Spleen (tissue), 11 donors: ENCODE measurements at regions not wholly inside any gene's neighbourhood (a gene's known extent, or its start where the extent isn't known, plus 50 kb on each side); places are given as distances from the start of the nearest gene placed in this dataset.
"Not testable (repeated sequence)": the region's sequence is repeated elsewhere in the genome, so short reads cannot be mapped to it uniquely, and the experiment has no call there.

Experiments
- DNase-seq: peaks from one replicate; pipeline ENCODE4 v3.0.0-alpha.2; 2020
- H3K27ac ChIP-seq, 8 donors: fragments of 200-600 bp; sonication (generic) in 7 of 8; 1 replicate in 4 of 8; 2 replicates in 4 of 8; pipeline versions ENCODE4 v1.5.0 to v1.8.0; 2016 to 2021; ENCODE audit warnings: inconsistent platforms in 4 of 8, mild to moderate bottlenecking in 4 of 8, moderate library complexity in 1 of 8
- H3K27me3 ChIP-seq, 7 donors: fragments of 200-600 bp; sonication (generic) in 6 of 7; replicated peaks in 1 of 7; 1 replicate in 4 of 7; 2 replicates in 3 of 7; pipeline versions ENCODE4 v1.5.0 to v1.8.0; 2016 to 2021; ENCODE audit warnings: inconsistent platforms in 3 of 7, mild to moderate bottlenecking in 1 of 7
- H3K36me3 ChIP-seq, 6 donors: fragments of 200-600 bp; sonication (generic) in 5 of 6; 1 replicate in 4 of 6; 2 replicates in 2 of 6; pipeline versions ENCODE4 v1.5.0 to v1.8.0; 2016 to 2021; ENCODE audit warnings: inconsistent platforms in 2 of 6
- H3K4me1 ChIP-seq, 6 donors: fragments of 200-600 bp; sonication (generic) in 5 of 6; 1 replicate in 3 of 6; 2 replicates in 3 of 6; pipeline versions ENCODE4 v1.5.0 to v1.8.0; 2016 to 2021; ENCODE audit warnings: inconsistent platforms in 3 of 6
- H3K4me3 ChIP-seq, 8 donors: fragments of 200-600 bp; sonication (generic) in 7 of 8; 1 replicate in 4 of 8; 2 replicates in 4 of 8; pipeline versions ENCODE4 v1.5.0 to v1.8.0; 2016 to 2021; ENCODE audit warnings: inconsistent platforms in 4 of 8, mild to moderate bottlenecking in 4 of 8, moderate library complexity in 2 of 8
- H3K9me3 ChIP-seq, 8 donors: fragments of 200-600 bp; sonication (generic) in 7 of 8; 1 replicate in 4 of 8; 2 replicates in 4 of 8; pipeline versions ENCODE4 v1.5.0 to v1.8.0; 2016 to 2021; ENCODE audit warnings: inconsistent platforms in 4 of 8
- POLR2A ChIP-seq, 3 donors: fragments of 450-650 bp; IDR thresholded peaks; one replicate each; pipeline ENCODE4 v1.5.1; 2017; ENCODE audit warnings: antibody characterized with exemption in 3 of 3, mild to moderate bottlenecking in 1 of 3
- POLR2AphosphoS5 ChIP-seq, 3 donors: sonication (generic); formaldehyde crosslinking; IDR thresholded peaks; one replicate each; pipeline ENCODE4 v1.5.1; 2017; ENCODE audit warnings: antibody characterized with exemption in 3 of 3
- WGBS, 5 donors: extraction: QIAGEN DNeasy Blood & Tissue Kit in 3 of 5; methylation state at CpG; one replicate each; pipeline versions ENCODE4 v1.1.5 to v1.1.7; 2013 to 2018; 5-methylcytosine and 5-hydroxymethylcytosine counted together
- intact Hi-C: fragments of 100-400 bp; cut with DNase I; formaldehyde crosslinking; loops from one replicate; pipeline ENCODE4 v1.15.0; 2023; ENCODE audit warnings: low total_unique reads
- TF ChIP-seq, protein P1 (sequence below), 11 experiments: fragments of 200-600 bp in 7 of 11; fragments of 450-650 bp in 4 of 11; sonication (generic) in 4 of 11; IDR thresholded peaks in 8 of 11; conservative IDR thresholded peaks in 3 of 11; 1 replicate in 7 of 11; 2 replicates in 4 of 11; pipeline versions ENCODE4 v1.4.0 to v1.8.0; 2016 to 2021; ENCODE audit warnings: antibody characterized with exemption in 11 of 11, inconsistent platforms in 4 of 11, mild to moderate bottlenecking in 1 of 11
- donor health status: healthy with polysubstance abuse.
- donor health status: DM: no; HTN: no; CAD: no; lungs with moderate emphysema.
- donor health status: DM: no; HTN: no; CAD: no.
- donor health status: Bipolar disorder and iron deficiency.
- donor health status: healthy.
- donor health status: DM: no; HTN: no; CAD: no.
- donor health status: DM: yes; HTN: yes; CAD: no.

DNA sequence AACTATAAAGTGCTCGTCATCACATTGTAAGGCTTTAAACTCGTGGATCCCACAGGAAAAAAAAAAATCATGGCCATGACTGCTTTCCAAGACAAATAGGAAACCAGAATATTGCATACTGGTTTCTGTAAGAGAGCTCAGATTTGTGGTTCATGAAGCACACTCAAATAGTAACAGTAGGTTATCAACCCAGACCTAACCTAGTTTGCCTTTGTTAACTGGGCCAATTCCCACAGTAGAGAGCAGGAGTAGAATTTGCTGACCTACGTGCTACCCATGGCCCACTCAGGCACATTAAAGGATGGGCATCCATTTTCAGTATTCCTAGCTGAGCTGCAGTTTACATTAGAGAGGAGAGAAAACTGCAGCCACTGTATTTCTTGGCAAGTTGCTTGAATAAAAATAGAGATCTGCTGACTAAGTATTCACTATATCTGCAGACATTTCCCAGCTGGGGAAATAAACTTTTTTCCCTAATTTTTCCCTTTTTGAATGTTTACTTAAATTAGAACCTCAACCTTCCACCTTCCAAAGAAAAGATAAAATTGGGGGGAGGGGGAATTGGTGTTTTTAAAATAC is 218.5 kb downstream of the SPANXN3 start:
- Histone ChIP-seq H3K27me3 (peaks cover 0 to 3% (median 0%) of the 10 kb centered on the region in 7 donors), H3K4me1 (no peaks in the 10 kb centered on the region), H3K4me3 (no peak overlapping the region), H3K27ac (no peak overlapping the region), H3K9me3 (peaks cover 0 to 8% (median 0%) of the 10 kb centered on the region in 8 donors), H3K36me3 (no peaks in the 10 kb centered on the region)
- no peak for DNase-seq
- intact Hi-C loops, result no loop called here
- 28 to 61% (median 45%) methylated on average over 3 of the region's 3 CpGs for WGBS, 5 donors
- TF ChIP-seq POLR2AphosphoS5 (IDR thresholded peaks at IDR 0.05), result no peak
- no peak for TF ChIP-seq POLR2A (IDR thresholded peaks at IDR 0.05)
- TF ChIP-seq, protein P1, sequence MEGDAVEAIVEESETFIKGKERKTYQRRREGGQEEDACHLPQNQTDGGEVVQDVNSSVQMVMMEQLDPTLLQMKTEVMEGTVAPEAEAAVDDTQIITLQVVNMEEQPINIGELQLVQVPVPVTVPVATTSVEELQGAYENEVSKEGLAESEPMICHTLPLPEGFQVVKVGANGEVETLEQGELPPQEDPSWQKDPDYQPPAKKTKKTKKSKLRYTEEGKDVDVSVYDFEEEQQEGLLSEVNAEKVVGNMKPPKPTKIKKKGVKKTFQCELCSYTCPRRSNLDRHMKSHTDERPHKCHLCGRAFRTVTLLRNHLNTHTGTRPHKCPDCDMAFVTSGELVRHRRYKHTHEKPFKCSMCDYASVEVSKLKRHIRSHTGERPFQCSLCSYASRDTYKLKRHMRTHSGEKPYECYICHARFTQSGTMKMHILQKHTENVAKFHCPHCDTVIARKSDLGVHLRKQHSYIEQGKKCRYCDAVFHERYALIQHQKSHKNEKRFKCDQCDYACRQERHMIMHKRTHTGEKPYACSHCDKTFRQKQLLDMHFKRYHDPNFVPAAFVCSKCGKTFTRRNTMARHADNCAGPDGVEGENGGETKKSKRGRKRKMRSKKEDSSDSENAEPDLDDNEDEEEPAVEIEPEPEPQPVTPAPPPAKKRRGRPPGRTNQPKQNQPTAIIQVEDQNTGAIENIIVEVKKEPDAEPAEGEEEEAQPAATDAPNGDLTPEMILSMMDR (IDR thresholded peaks at IDR 0.05 in 8 of 11, conservative IDR thresholded peaks at IDR 0.05 in 3 of 11), result no peak

DNA sequence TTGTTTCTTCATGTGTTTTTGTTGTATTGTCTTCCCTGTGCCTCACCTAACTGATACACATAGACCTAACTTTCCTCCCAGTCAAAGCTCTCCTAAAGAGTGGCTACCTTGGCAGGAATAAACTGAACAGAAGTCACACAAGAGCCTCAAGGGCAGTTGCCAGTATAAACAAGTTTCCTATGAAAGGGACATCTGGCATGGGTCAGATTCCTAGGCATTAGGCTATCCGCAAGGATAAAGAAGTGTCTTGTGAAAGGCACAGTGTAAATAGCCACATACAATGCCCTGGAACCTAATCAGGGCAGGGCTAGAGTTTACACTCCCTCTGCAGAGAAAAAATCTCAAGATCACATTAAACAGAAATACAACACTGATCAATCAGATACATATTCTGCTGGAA is 220.8 kb downstream of the SPANXN3 start:
- WGBS, 5 donors, result 78 to 100% (median 88%) methylated on average over 1 of the region's 1 CpG
- Histone ChIP-seq H3K36me3 (no peaks in the 10 kb centered on the region), H3K27ac (no peak overlapping the region), H3K4me1 (no peaks in the 10 kb centered on the region), H3K9me3 (peaks cover 0 to 8% (median 0%) of the 10 kb centered on the region in 8 donors), H3K4me3 (no peak overlapping the region), H3K27me3 (no peaks in the 10 kb centered on the region)
- TF ChIP-seq POLR2AphosphoS5 (IDR thresholded peaks at IDR 0.05), result no peak
- TF ChIP-seq POLR2A (IDR thresholded peaks at IDR 0.05), result no peak
- TF ChIP-seq, protein P1 (IDR thresholded peaks at IDR 0.05 in 8 of 11, conservative IDR thresholded peaks at IDR 0.05 in 3 of 11), result no peak
- no peak for DNase-seq
- intact Hi-C loops, result no loop called here

DNA sequence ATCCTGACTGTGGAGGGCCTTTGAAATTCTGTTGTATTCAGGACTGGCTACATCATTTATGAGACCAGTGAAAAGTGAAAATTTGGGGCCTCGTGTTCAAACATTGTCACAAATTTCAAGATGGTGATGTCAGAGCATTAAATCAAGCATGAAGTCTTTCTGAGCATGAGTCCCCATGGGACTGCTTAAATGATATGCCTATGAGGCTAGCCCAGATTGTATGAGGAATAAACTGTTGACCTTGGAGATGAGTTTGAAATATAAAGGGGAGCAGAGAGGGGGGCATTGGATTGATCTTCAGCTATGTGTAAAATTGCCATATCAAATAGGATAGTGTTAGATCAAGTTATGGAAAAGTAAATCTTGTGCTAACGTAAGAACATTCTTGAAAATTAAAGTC is 230.0 kb downstream of the SPANXN3 start:
- Histone ChIP-seq H3K4me3 (no peak overlapping the region), H3K4me1 (no peaks in the 10 kb centered on the region), H3K27ac (no peak overlapping the region), H3K36me3 (no peaks in the 10 kb centered on the region), H3K27me3 (no peaks in the 10 kb centered on the region), H3K9me3 (peaks cover 0 to 2% (median 0%) of the 10 kb centered on the region in 8 donors)
- 38 to 48% (median 40%) methylated on average over 2 of the region's 2 CpGs for WGBS, 5 donors
- no peak for DNase-seq
- intact Hi-C loops, result no loop called here
- TF ChIP-seq POLR2A (IDR thresholded peaks at IDR 0.05), result no peak
- TF ChIP-seq, protein P1 (IDR thresholded peaks at IDR 0.05 in 8 of 11, conservative IDR thresholded peaks at IDR 0.05 in 3 of 11), result no peak
- no peak for TF ChIP-seq POLR2AphosphoS5 (IDR thresholded peaks at IDR 0.05)

DNA sequence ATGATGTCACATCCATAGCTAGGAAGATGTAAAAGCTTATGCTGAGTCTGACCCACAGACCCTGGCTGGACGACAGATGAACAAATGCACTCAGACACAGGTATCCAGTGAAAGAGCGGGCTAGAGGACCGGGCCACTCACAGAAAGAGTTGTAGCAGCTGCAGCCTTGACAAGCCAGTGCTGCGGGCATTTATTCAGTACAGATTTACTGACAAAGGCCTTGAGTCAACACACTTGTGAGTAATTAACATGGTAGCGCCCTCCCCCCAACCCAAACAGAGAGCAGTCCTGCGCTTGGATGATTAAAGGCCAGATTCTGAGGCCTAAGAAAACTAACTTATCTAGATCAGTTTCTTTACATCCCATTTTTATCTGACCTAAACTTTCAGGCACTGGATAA is 244.6 kb downstream of the SPANXN4 start:
- Histone ChIP-seq H3K4me1 (no peaks in the 10 kb centered on the region), H3K4me3 (no peak overlapping the region), H3K36me3 (no peaks in the 10 kb centered on the region), H3K9me3 (no peaks in the 10 kb centered on the region), H3K27me3 (no peaks in the 10 kb centered on the region), H3K27ac (no peak overlapping the region)
- DNase-seq, result no peak
- TF ChIP-seq, protein P1 (IDR thresholded peaks at IDR 0.05 in 8 of 11, conservative IDR thresholded peaks at IDR 0.05 in 3 of 11), result no peak
- TF ChIP-seq POLR2AphosphoS5 (IDR thresholded peaks at IDR 0.05) (no peak), POLR2A (IDR thresholded peaks at IDR 0.05) (no peak)
- intact Hi-C loops, result no loop called here
- WGBS, 5 donors, result 68 to 93% (median 74%) methylated on average over 5 to 6 of the region's 6 CpGs

DNA sequence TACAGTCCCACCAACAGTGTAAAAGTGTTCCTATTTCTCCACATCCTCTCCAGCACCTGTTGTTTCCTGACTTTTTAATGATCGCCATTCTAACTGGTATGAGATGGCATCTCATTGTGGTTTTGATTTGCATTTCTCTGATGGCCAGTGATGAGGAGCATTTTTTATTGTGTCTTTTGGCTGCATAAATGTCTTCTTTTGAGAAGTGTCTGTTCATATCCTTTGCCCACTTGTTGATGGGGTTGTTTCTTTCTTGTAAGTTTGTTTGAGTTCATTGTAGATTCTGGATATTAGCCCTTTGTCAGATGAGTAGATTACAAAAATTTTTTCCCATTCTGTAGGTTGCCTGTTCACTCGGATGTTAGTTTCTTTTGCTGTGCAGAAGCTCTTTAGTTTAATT is 218.9 kb downstream of the SPANXN4 start:
- H3K27me3 ChIP-seq, intact Hi-C loops, H3K9me3 ChIP-seq, H3K36me3 ChIP-seq, H3K4me3 ChIP-seq, DNase-seq, H3K4me1 ChIP-seq, H3K27ac ChIP-seq: not testable (repeated sequence)
- 65 to 81% (median 77%) methylated on average over 2 of the region's 2 CpGs for WGBS, 5 donors
